ENCODE measurements at regions not wholly inside any gene's neighbourhood (a gene's known extent, or its start where the extent isn't known, plus 50 kb on each side); places are given as distances from the start of the nearest gene placed in this dataset.
"Not testable (repeated sequence)": the region's sequence is repeated elsewhere in the genome, so short reads cannot be mapped to it uniquely, and the experiment has no call there.

GRCh38 chr2:118443596-118443995 is 355.3 kb downstream of the INSIG2 start:
- no peak for DNase-seq

GRCh38 chr2:118442996-118443553 is 354.8 kb downstream of the INSIG2 start:
- no peak for DNase-seq

- no peak for DNase-seq
Measured at GRCh38 chr2:118442046-118442445, 353.8 kb downstream of the INSIG2 start.

- DNase-seq: no peak
Measured at GRCh38 chr2:118440404-118441098, 352.3 kb downstream of the INSIG2 start.

GRCh38 chr2:118437501-118437900 is 349.2 kb downstream of the INSIG2 start:
- DNase-seq: no peak

- no peak for DNase-seq
Measured at GRCh38 chr2:118431997-118432396, 343.7 kb downstream of the INSIG2 start.

GRCh38 chr2:118431586-118431985 is 343.3 kb downstream of the INSIG2 start:
- no peak for DNase-seq

GRCh38 chr2:118431165-118431517 is 342.9 kb downstream of the INSIG2 start:
- no peak for DNase-seq

GRCh38 chr2:118430510-118431164 is 342.4 kb downstream of the INSIG2 start:
- no peak for DNase-seq

- no peak for DNase-seq
Measured at GRCh38 chr2:118425191-118425590, 336.9 kb downstream of the INSIG2 start.

- DNase-seq: no peak
Measured at GRCh38 chr2:118423776-118424175, 335.5 kb downstream of the INSIG2 start.

GRCh38 chr2:118421648-118422047 is 333.4 kb downstream of the INSIG2 start:
- DNase-seq: no peak

- no peak for DNase-seq
Measured at GRCh38 chr2:118417406-118418120, 329.3 kb downstream of the INSIG2 start.

GRCh38 chr2:118415186-118415585 is 326.9 kb downstream of the INSIG2 start:
- not testable (repeated sequence) for DNase-seq

- DNase-seq: no peak
Measured at GRCh38 chr2:118403658-118404451, 315.6 kb downstream of the INSIG2 start.

GRCh38 chr2:118388771-118389170 is 300.5 kb downstream of the INSIG2 start:
- no peak for DNase-seq

- DNase-seq: no peak
Measured at GRCh38 chr2:118387509-118387908, 299.2 kb downstream of the INSIG2 start.

- DNase-seq: no peak
Measured at GRCh38 chr2:118386641-118387302, 298.5 kb downstream of the INSIG2 start.

GRCh38 chr2:118380915-118381653 is 292.8 kb downstream of the INSIG2 start:
- no peak for DNase-seq

GRCh38 chr2:118375907-118376485 is 287.7 kb downstream of the INSIG2 start:
- DNase-seq: no peak

All from central memory CD4-positive, alpha-beta T cell (primary cell).